ENCODE measurements at regions not wholly inside any gene's neighbourhood (a gene's known extent, or its start where the extent isn't known, plus 50 kb on each side); places are given as distances from the start of the nearest gene placed in this dataset.

DNA sequence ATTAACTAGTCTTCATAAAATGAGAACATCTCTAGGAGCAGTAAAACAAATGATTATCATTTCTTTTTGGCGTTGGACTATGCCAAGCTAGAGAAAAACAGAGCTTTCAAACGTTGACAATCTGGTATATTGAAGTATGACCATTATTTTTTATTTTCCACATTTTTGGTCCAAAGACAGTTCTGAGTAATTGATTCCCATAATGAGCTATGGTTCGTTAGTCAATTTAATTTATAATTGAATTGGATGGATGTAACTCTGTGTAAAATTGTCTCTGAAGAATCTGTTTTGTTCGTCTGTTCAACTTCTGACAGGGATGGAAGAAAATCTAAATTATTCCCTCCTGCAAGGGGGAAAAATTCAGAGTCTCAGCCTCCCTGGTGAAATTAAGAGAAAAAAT lies 234.5 kb downstream of the LMO4 start:
- no peaks in the 10 kb centered on the region for H3K4me1 Mint-ChIP-seq (ENCODE audit: low read depth, unreplicated experiment)
- Histone ChIP-seq H3K9me3 (no peaks in the 10 kb centered on the region), H3K4me3 (ENCODE audit: low read depth, low read length) (no peak overlapping the region), H3K27me3 (replicated peaks; ENCODE audit: control insufficient read depth, insufficient read depth, low read length) (no peaks in the 10 kb centered on the region), H3K4me1 (no peaks in the 10 kb centered on the region), H3K36me3 (ENCODE audit: control insufficient read depth, insufficient read depth, low read length) (no peaks in the 10 kb centered on the region)
- CTCF ChIA-PET: no interaction called here
- H3K4me3 Mint-ChIP-seq (ENCODE audit: unreplicated experiment): no peak overlapping the region
- no peak for TF ChIP-seq CTCF (IDR thresholded peaks at IDR 0.05; ENCODE audit: insufficient read depth in 1 of 2, low read depth in 1 of 2, low read length in 1 of 2, severe bottlenecking in 1 of 2, unreplicated experiment in 1 of 2)
- intact Hi-C loops (cut with micrococcal nuclease; ENCODE audit: unreplicated experiment): no loop called here
- POLR2A ChIA-PET: no interaction called here
- H3K9me3 Mint-ChIP-seq (ENCODE audit: unreplicated experiment): no peaks in the 10 kb centered on the region
- DNase-seq: no peak
- H3K27me3 Mint-ChIP-seq (ENCODE audit: insufficient read depth, unreplicated experiment): no peaks in the 10 kb centered on the region
- no peak overlapping the region for H3K27ac Mint-ChIP-seq (ENCODE audit: unreplicated experiment)
- no peaks in the 10 kb centered on the region for H3K36me3 Mint-ChIP-seq (ENCODE audit: insufficient read depth, unreplicated experiment)
- no TSS peak for BruUV-seq (replicated peaks)

DNA sequence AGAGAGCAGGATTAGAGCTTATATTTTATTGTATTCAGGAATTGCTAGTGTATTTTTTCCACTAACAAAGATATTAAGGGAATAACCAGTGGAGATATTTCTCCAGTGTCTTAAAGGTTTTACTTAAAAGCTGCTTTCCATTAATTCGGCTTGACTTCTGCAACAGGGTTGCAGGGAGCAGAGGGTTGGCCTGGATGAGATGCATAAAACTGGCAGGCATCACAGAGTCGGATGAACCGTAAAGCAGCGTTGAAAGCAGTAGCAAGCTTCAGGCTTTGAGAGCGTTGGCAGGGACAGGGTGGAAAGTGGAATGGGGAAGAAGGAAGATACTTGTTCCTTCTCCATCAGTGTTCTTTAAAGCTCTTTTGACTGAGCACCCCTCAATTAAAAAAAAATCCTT lies 237.2 kb downstream of the LMO4 start:
- no peaks in the 10 kb centered on the region for H3K36me3 Mint-ChIP-seq (ENCODE audit: insufficient read depth, unreplicated experiment)
- no TSS peak for BruUV-seq (replicated peaks)
- Histone ChIP-seq H3K27me3 (replicated peaks; ENCODE audit: control insufficient read depth, insufficient read depth, low read length) (no peaks in the 10 kb centered on the region), H3K9me3 (no peaks in the 10 kb centered on the region), H3K36me3 (ENCODE audit: control insufficient read depth, insufficient read depth, low read length) (no peaks in the 10 kb centered on the region), H3K4me3 (ENCODE audit: low read depth, low read length) (no peak overlapping the region), H3K4me1 (no peaks in the 10 kb centered on the region)
- H3K9me3 Mint-ChIP-seq (ENCODE audit: unreplicated experiment): no peaks in the 10 kb centered on the region
- no peaks in the 10 kb centered on the region for H3K27me3 Mint-ChIP-seq (ENCODE audit: insufficient read depth, unreplicated experiment)
- POLR2A ChIA-PET: no interaction called here
- TF ChIP-seq CTCF (IDR thresholded peaks at IDR 0.05; ENCODE audit: insufficient read depth in 1 of 2, low read depth in 1 of 2, low read length in 1 of 2, severe bottlenecking in 1 of 2, unreplicated experiment in 1 of 2): no peak
- H3K4me3 Mint-ChIP-seq (ENCODE audit: unreplicated experiment): no peak overlapping the region
- DNase-seq: no peak
- no peaks in the 10 kb centered on the region for H3K4me1 Mint-ChIP-seq (ENCODE audit: low read depth, unreplicated experiment)
- intact Hi-C loops (cut with micrococcal nuclease; ENCODE audit: unreplicated experiment): no loop called here
- CTCF ChIA-PET: no interaction called here
- H3K27ac Mint-ChIP-seq (ENCODE audit: unreplicated experiment): no peak overlapping the region

GRCh38 chr1:87568005-87568404 lies 239.3 kb downstream of the LMO4 start:
- intact Hi-C loops (cut with micrococcal nuclease; ENCODE audit: unreplicated experiment): no loop called here
- no peaks in the 10 kb centered on the region for H3K27me3 Mint-ChIP-seq (ENCODE audit: insufficient read depth, unreplicated experiment)
- Histone ChIP-seq H3K4me3 (ENCODE audit: low read depth, low read length) (no peak overlapping the region), H3K36me3 (ENCODE audit: control insufficient read depth, insufficient read depth, low read length) (no peaks in the 10 kb centered on the region), H3K27me3 (replicated peaks; ENCODE audit: control insufficient read depth, insufficient read depth, low read length) (no peaks in the 10 kb centered on the region), H3K9me3 (no peaks in the 10 kb centered on the region), H3K4me1 (no peaks in the 10 kb centered on the region)
- H3K27ac Mint-ChIP-seq (ENCODE audit: unreplicated experiment): no peak overlapping the region
- no peaks in the 10 kb centered on the region for H3K9me3 Mint-ChIP-seq (ENCODE audit: unreplicated experiment)
- POLR2A ChIA-PET: no interaction called here
- H3K4me3 Mint-ChIP-seq (ENCODE audit: unreplicated experiment): no peak overlapping the region
- no peaks in the 10 kb centered on the region for H3K4me1 Mint-ChIP-seq (ENCODE audit: low read depth, unreplicated experiment)
- TF ChIP-seq CTCF (IDR thresholded peaks at IDR 0.05; ENCODE audit: insufficient read depth in 1 of 2, low read depth in 1 of 2, low read length in 1 of 2, severe bottlenecking in 1 of 2, unreplicated experiment in 1 of 2): no peak
- CTCF ChIA-PET: no interaction called here
- BruUV-seq (replicated peaks): no TSS peak
- no peak for DNase-seq
- no peaks in the 10 kb centered on the region for H3K36me3 Mint-ChIP-seq (ENCODE audit: insufficient read depth, unreplicated experiment)

Data from Caco-2 (cell line).